CD8-positive, alpha-beta memory T cell (primary cell): ENCODE measurements at regions not wholly inside any gene's neighbourhood (a gene's known extent, or its start where the extent isn't known, plus 50 kb on each side); places are given as distances from the start of the nearest gene placed in this dataset.
A peak's percentile ranks its signal among the peaks of the same experiment; 100 is the strongest.

Experiments
- CTCF ChIA-PET: fragments of 350-600 bp; sonication (Branson Sonifier 250); formaldehyde crosslinking; loops from one replicate; lab custom pipeline; 2021; ENCODE audit warnings: antibody characterized with exemption; lab: Charles Lee
- POLR2A ChIA-PET: fragments of 350-600 bp; sonication (Branson Sonifier 250); formaldehyde crosslinking; loops from one replicate; lab custom pipeline; 2021; ENCODE audit warnings: antibody characterized with exemption; lab: Charles Lee
- DNase-seq, 5 donors: peaks; one replicate each; pipeline versions ENCODE4 v3.0.0 to v3.0.0-alpha.2; 2020 to 2022; ENCODE audit warnings: mixed read lengths in 1 of 5
- H3K27ac ChIP-seq: one replicate; pipeline ENCODE4 v1.7.0; 2013; ENCODE audit warnings: low read depth, mild to moderate bottlenecking, low read length, moderate library complexity
- H3K27me3 ChIP-seq: 2 replicates; pipeline ENCODE4 v1.7.0; 2013; ENCODE audit warnings: low read length, mild to moderate bottlenecking; ENCODE audit not compliant: insufficient read depth, poor library complexity, severe bottlenecking
- H3K36me3 ChIP-seq: 2 replicates; pipeline ENCODE4 v1.7.0; 2013; ENCODE audit warnings: mild to moderate bottlenecking, low read length, moderate library complexity; ENCODE audit not compliant: insufficient read depth
- H3K4me1 ChIP-seq: 2 replicates; pipeline ENCODE4 v1.7.0; 2013; ENCODE audit warnings: mild to moderate bottlenecking, low read length, moderate library complexity; ENCODE audit not compliant: insufficient read depth
- H3K4me3 ChIP-seq: 2 replicates; pipeline ENCODE4 v1.7.0; 2013; ENCODE audit warnings: mild to moderate bottlenecking, low read length
- H3K9me3 ChIP-seq: 2 replicates; pipeline ENCODE4 v1.7.0; 2013; ENCODE audit warnings: mild to moderate bottlenecking, low read length
- H3K27ac Mint-ChIP-seq, 8 donors: one replicate each; pipeline ENCODE4 v1.8.0; 2020 to 2021; ENCODE audit warnings: mixed read lengths in 8 of 8, mild to moderate bottlenecking in 6 of 8, inconsistent platforms in 3 of 8, moderate library complexity in 3 of 8
- H3K27me3 Mint-ChIP-seq, 2 donors: one replicate each; pipeline ENCODE4 v1.8.0; 2020 to 2021; ENCODE audit warnings: mixed read lengths in 2 of 2, mild to moderate bottlenecking in 1 of 2, moderate library complexity in 1 of 2
- H3K36me3 Mint-ChIP-seq, 3 donors: one replicate each; pipeline ENCODE4 v1.8.0; 2020 to 2021; ENCODE audit warnings: mixed read lengths in 3 of 3, inconsistent platforms in 1 of 3, mild to moderate bottlenecking in 1 of 3
- H3K4me1 Mint-ChIP-seq, 3 donors: one replicate each; pipeline ENCODE4 v1.8.0; 2020 to 2021; ENCODE audit warnings: mixed read lengths in 3 of 3, inconsistent platforms in 1 of 3, mild to moderate bottlenecking in 1 of 3
- H3K4me3 Mint-ChIP-seq, 7 donors: one replicate each; pipeline ENCODE4 v1.8.0; 2020 to 2021; ENCODE audit warnings: mixed read lengths in 7 of 7, mild to moderate bottlenecking in 6 of 7, moderate library complexity in 4 of 7, inconsistent platforms in 2 of 7
- H3K9me3 Mint-ChIP-seq, 5 donors: one replicate each; pipeline ENCODE4 v1.8.0; 2020 to 2022; ENCODE audit warnings: mixed read lengths in 5 of 5, mild to moderate bottlenecking in 3 of 5, moderate library complexity in 2 of 5, inconsistent platforms in 1 of 5

- ChIA-PET CTCF (no interaction called here), POLR2A (no interaction called here)
- H3K27ac ChIP-seq = no peak overlapping the region
- Mint-ChIP-seq H3K4me1 (no peaks in the 10 kb centered on the region), H3K36me3 (no peaks in the 10 kb centered on the region), H3K27ac (no peak overlapping the region), H3K27me3 (peaks cover 0 to 10% of the 10 kb centered on the region in 2 donors), H3K9me3 (peaks cover 0 to 2% (median 0%) of the 10 kb centered on the region in 5 donors), H3K4me3 (no peak overlapping the region)
- H3K4me3 ChIP-seq = no peak overlapping the region
- no peaks in the 10 kb centered on the region for H3K27me3 ChIP-seq
- H3K9me3 ChIP-seq = no peaks in the 10 kb centered on the region
- no peaks in the 10 kb centered on the region for H3K4me1 ChIP-seq
- DNase-seq = no peak
- H3K36me3 ChIP-seq = no peaks in the 10 kb centered on the region
Measured at GRCh38 chr5:6224406-6224805, 153.9 kb downstream of the MED10 start.

- H3K27me3 Mint-ChIP-seq = peaks cover 0 to 10% of the 10 kb centered on the region in 2 donors
- H3K4me1 Mint-ChIP-seq = no peaks in the 10 kb centered on the region
- H3K27ac Mint-ChIP-seq = no peak overlapping the region
- no peak for DNase-seq
- no peak overlapping the region for H3K4me3 Mint-ChIP-seq
- Histone ChIP-seq H3K4me1 (no peaks in the 10 kb centered on the region), H3K9me3 (no peaks in the 10 kb centered on the region), H3K36me3 (no peaks in the 10 kb centered on the region), H3K27ac (no peak overlapping the region), H3K4me3 (no peak overlapping the region), H3K27me3 (no peaks in the 10 kb centered on the region)
- POLR2A ChIA-PET = no interaction called here
- CTCF ChIA-PET = no interaction called here
- H3K9me3 Mint-ChIP-seq = peaks cover 0 to 2% (median 0%) of the 10 kb centered on the region in 5 donors
- no peaks in the 10 kb centered on the region for H3K36me3 Mint-ChIP-seq
Measured at GRCh38 chr5:6222899-6223298, 155.4 kb downstream of the MED10 start.

GRCh38 chr5:6222121-6222520, 156.2 kb downstream of the MED10 start:
- ChIA-PET CTCF (no interaction called here), POLR2A (no interaction called here)
- no peak for DNase-seq

GRCh38 chr5:6221141-6221626, 157.2 kb downstream of the MED10 start:
- Mint-ChIP-seq H3K9me3 (peaks cover 0 to 2% (median 0%) of the 10 kb centered on the region in 5 donors), H3K27me3 (peaks cover 0 to 7% of the 10 kb centered on the region in 2 donors), H3K36me3 (no peaks in the 10 kb centered on the region), H3K27ac (no peak overlapping the region), H3K4me3 (no peak overlapping the region), H3K4me1 (no peaks in the 10 kb centered on the region)
- no peak for DNase-seq
- ChIA-PET CTCF (no interaction called here), POLR2A (no interaction called here)
- Histone ChIP-seq H3K9me3 (no peaks in the 10 kb centered on the region), H3K4me3 (no peak overlapping the region), H3K4me1 (no peaks in the 10 kb centered on the region), H3K27me3 (no peaks in the 10 kb centered on the region), H3K27ac (no peak overlapping the region), H3K36me3 (no peaks in the 10 kb centered on the region)

More at GRCh38 chr5:6222121-6222520, 156.2 kb downstream of the MED10 start:
- Histone ChIP-seq H3K27ac (no peak overlapping the region), H3K36me3 (no peaks in the 10 kb centered on the region), H3K4me1 (no peaks in the 10 kb centered on the region), H3K27me3 (no peaks in the 10 kb centered on the region), H3K9me3 (no peaks in the 10 kb centered on the region), H3K4me3 (no peak overlapping the region)
- Mint-ChIP-seq H3K27ac (no peak overlapping the region), H3K9me3 (peaks cover 0 to 2% (median 0%) of the 10 kb centered on the region in 5 donors), H3K4me3 (no peak overlapping the region), H3K27me3 (peaks cover 0 to 8% of the 10 kb centered on the region in 2 donors), H3K4me1 (no peaks in the 10 kb centered on the region), H3K36me3 (no peaks in the 10 kb centered on the region)

GRCh38 chr5:6220346-6221088, 157.8 kb downstream of the MED10 start:
- Histone ChIP-seq H3K9me3 (no peaks in the 10 kb centered on the region), H3K27me3 (no peaks in the 10 kb centered on the region), H3K4me1 (no peaks in the 10 kb centered on the region), H3K36me3 (no peaks in the 10 kb centered on the region), H3K27ac (no peak overlapping the region), H3K4me3 (no peak overlapping the region)
- peak overlapping the region in 1 of 8 donors; percentile 64 for H3K27ac Mint-ChIP-seq
- H3K4me1 Mint-ChIP-seq = no peaks in the 10 kb centered on the region
- DNase-seq = no peak
- ChIA-PET POLR2A (no interaction called here), CTCF (no interaction called here)
- peaks cover 0 to 7% of the 10 kb centered on the region in 2 donors for H3K27me3 Mint-ChIP-seq
- H3K4me3 Mint-ChIP-seq = no peak overlapping the region
- no peaks in the 10 kb centered on the region for H3K36me3 Mint-ChIP-seq
- H3K9me3 Mint-ChIP-seq = peaks cover 0 to 2% (median 0%) of the 10 kb centered on the region in 5 donors

GRCh38 chr5:6218517-6218916, 159.8 kb downstream of the MED10 start:
- POLR2A ChIA-PET = no interaction called here
- H3K27me3 Mint-ChIP-seq = peaks cover 0 to 4% of the 10 kb centered on the region in 2 donors
- Histone ChIP-seq H3K36me3 (no peaks in the 10 kb centered on the region), H3K4me3 (no peak overlapping the region), H3K4me1 (no peaks in the 10 kb centered on the region), H3K27ac (no peak overlapping the region), H3K27me3 (no peaks in the 10 kb centered on the region), H3K9me3 (no peaks in the 10 kb centered on the region)
- H3K4me1 Mint-ChIP-seq = no peaks in the 10 kb centered on the region
- H3K27ac Mint-ChIP-seq = no peak overlapping the region
- DNase-seq = no peak
- no peaks in the 10 kb centered on the region for H3K36me3 Mint-ChIP-seq
- H3K4me3 Mint-ChIP-seq = no peak overlapping the region
- CTCF ChIA-PET = interaction anchor here (1.3 kb wide), 1 partner anchor 12 kb away, joined by 4 read pairs; no protein-coding TSS in a partner anchor
- H3K9me3 Mint-ChIP-seq = peaks cover 0 to 3% (median 2%) of the 10 kb centered on the region in 5 donors

- Histone ChIP-seq H3K27me3 (no peaks in the 10 kb centered on the region), H3K4me1 (no peaks in the 10 kb centered on the region), H3K4me3 (no peak overlapping the region), H3K27ac (no peak overlapping the region), H3K36me3 (no peaks in the 10 kb centered on the region), H3K9me3 (no peaks in the 10 kb centered on the region)
- Mint-ChIP-seq H3K27ac (no peak overlapping the region), H3K27me3 (peaks cover 0 to 4% of the 10 kb centered on the region in 2 donors), H3K4me1 (no peaks in the 10 kb centered on the region), H3K9me3 (peaks cover 0 to 3% (median 2%) of the 10 kb centered on the region in 5 donors), H3K36me3 (no peaks in the 10 kb centered on the region), H3K4me3 (peak overlapping the region in 1 of 7 donors; percentile 23)
- DNase-seq = no peak
- POLR2A ChIA-PET = no interaction called here
- CTCF ChIA-PET = no interaction called here
Measured at GRCh38 chr5:6218116-6218515, 160.2 kb downstream of the MED10 start.

- POLR2A ChIA-PET = no interaction called here
- Histone ChIP-seq H3K4me1 (no peaks in the 10 kb centered on the region), H3K9me3 (no peaks in the 10 kb centered on the region), H3K4me3 (no peak overlapping the region), H3K36me3 (no peaks in the 10 kb centered on the region), H3K27me3 (no peaks in the 10 kb centered on the region), H3K27ac (no peak overlapping the region)
- peaks cover 0 to 5% (median 3%) of the 10 kb centered on the region in 5 donors for H3K9me3 Mint-ChIP-seq
- no peaks in the 10 kb centered on the region for H3K4me1 Mint-ChIP-seq
- H3K27me3 Mint-ChIP-seq = peaks cover 0 to 4% of the 10 kb centered on the region in 2 donors
- CTCF ChIA-PET = no interaction called here
- no peaks in the 10 kb centered on the region for H3K36me3 Mint-ChIP-seq
- no peak overlapping the region for H3K4me3 Mint-ChIP-seq
- DNase-seq = no peak
- no peak overlapping the region for H3K27ac Mint-ChIP-seq
Measured at GRCh38 chr5:6216471-6217075, 161.8 kb downstream of the MED10 start.
